ENCODE measurements at regions not wholly inside any gene's neighbourhood (a gene's known extent, or its start where the extent isn't known, plus 50 kb on each side); places are given as distances from the start of the nearest gene placed in this dataset.

DNA sequence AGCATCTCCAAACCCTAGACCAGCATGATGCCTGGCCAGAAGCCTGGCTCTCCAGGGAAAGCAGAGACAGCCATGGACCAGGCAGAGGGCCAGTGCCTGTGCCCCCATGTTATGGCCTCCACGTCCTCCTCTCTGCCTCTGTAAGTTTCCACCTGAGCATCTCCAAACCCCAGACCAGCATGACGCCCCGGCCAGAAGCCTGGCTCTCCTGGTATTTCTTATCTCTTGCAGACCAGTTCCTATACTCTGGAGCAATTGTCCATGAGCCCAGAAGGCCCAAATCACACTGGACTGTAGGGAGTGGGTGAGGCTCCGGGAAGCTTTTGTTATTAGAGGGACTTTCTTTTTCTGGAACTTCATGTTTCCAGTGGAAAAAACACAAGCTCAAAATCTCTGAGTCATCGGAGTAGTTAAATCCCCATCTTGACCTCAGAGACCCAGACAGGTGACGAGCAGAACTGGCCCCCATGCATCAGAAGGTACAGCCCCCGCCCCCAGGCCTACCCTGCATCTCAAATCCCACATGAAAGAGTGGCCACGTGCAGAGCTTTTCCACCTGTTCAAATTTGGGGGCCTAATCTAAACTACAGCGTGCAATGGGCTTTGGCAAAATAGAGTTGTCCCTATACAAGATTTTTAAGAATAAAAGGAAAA, 110.2 kb upstream of the FOXQ1 start:
- DNase-seq (ENCODE audit: low read depth in 2 of 2): no peak

GRCh38 chr6:1200409-1201101, 111.3 kb upstream of the FOXQ1 start:
- no peak for DNase-seq (ENCODE audit: low read depth in 2 of 2)

- DNase-seq (ENCODE audit: low read depth in 2 of 2): no peak
Observed at GRCh38 chr6:1200081-1200408, 111.9 kb upstream of the FOXQ1 start.

DNA sequence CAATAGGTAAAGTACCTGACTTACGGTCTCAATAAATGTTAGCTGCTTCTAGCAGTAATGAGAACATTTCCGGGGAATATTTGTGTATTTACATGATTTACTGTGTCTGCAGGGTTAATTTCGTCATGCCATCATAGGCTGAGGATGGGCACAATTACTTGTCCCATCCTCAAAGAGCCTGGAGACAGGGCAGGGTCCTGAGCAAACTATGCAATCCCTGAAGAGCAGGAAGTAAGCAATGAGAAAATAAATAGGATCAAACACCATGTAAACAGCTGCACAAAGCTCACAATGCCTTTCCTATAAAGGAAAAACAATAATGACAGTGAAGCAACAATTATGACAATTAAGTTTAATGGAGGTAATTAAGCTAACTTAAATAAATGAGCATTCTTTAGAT, 114.6 kb upstream of the FOXQ1 start:
- no peak for DNase-seq (ENCODE audit: low read depth in 2 of 2)

GRCh38 chr6:1191141-1191630, 120.7 kb upstream of the FOXQ1 start:
- no peak for DNase-seq (ENCODE audit: low read depth in 2 of 2)

GRCh38 chr6:1190366-1190765, 121.5 kb upstream of the FOXQ1 start:
- no peak for DNase-seq (ENCODE audit: low read depth in 2 of 2)

DNA sequence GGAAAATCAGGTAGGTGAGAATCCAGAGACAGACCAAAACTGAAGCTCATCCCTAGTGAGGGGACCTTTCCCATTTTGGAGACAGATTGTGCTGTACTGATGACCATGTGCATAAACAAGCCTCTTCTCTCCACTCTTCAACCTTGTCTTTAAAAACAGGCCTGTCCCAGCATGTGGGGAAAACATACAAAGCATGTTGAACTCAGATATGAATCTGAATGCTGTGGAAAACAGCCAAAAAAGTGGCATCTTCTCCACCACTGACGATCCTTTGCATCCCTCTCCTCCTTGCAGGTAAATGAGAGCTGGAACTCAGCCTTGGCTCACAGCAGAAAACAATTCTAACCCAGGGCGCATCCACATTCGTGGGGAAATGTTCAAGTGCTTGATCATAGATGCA, 123.7 kb upstream of the FOXQ1 start:
- DNase-seq (ENCODE audit: low read depth in 2 of 2): no peak

GRCh38 chr6:1187293-1188131, 124.4 kb upstream of the FOXQ1 start:
- no peak for DNase-seq (ENCODE audit: low read depth in 2 of 2)

DNA sequence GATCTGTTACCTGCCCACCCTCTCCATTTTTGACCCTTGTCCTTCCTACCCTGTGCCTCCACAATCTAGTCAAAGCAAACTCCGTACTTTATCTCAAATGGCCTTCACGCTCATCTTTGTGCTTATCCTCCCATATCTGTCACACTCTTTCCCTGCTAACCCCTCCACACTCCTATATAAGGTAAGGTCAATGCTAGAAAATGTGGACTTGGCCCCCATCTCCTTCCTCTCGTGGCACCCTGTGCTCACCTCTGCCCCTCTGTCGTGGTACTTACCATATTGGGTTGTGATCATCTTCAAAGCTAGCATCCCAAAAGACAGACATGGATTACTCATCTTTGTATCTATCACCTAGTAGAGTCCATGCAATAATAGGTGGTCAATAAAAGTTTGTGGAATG, 127.6 kb upstream of the FOXQ1 start:
- no peak for DNase-seq (ENCODE audit: low read depth in 2 of 2)

- DNase-seq (ENCODE audit: low read depth in 2 of 2): no peak
Observed at GRCh38 chr6:1182722-1183521, 129.0 kb upstream of the FOXQ1 start.

DNA sequence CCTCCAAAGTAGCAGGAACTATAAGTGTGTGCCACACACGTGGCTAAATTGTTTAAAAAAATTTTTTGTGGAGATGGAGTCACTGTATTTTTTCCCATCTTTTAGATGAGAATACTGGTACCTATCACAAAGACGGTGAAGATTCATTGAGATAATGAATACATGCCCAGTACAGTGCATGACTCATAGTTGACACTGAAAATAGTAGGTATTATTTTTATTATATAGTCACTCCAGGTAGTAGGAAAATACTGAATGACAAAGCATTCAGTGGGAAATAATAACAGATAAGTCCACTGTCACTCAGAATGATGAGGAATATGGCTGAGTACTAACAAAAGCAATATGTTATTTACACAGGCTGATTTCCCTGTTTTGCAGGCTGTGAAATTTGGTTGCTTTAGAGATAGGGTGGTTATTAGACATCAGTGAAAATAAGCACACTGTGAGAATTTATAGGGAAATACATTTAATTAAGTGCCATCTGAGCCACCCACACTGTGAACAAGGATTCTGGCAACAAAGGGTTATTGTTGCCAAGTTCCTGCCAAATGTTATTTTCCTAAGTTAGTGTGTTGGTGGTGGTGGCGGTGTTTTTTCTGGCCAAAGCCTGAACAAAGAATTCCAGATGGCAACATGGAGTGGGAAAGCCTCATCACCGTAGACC, 129.8 kb upstream of the FOXQ1 start:
- no peak for DNase-seq (ENCODE audit: low read depth in 2 of 2)

GRCh38 chr6:1179571-1180459, 132.1 kb upstream of the FOXQ1 start:
- DNase-seq (ENCODE audit: low read depth in 2 of 2): no peak

- DNase-seq (ENCODE audit: low read depth in 2 of 2): no peak
Observed at GRCh38 chr6:1178590-1178989, 133.3 kb upstream of the FOXQ1 start.

DNA sequence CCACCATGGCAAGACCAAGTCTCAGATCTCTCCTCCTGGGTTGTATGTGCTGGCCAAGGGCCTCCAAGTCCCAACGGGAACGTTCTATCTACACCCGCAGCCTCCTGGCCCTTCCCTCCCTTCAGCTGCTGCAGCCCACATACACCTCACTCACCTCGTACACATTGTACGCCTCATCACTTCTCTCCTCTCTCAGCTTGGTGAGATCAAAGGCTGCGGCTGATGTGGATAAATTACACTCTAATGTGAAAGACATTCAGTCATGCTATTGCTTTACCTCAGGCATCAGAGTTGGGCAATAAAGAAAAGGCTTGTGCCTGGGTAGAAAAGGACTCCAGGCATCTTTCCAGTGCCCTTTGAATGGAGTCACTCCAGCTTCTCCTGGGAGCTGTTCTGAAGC, 135.3 kb upstream of the FOXQ1 start:
- no peak for DNase-seq (ENCODE audit: low read depth in 2 of 2)

DNA sequence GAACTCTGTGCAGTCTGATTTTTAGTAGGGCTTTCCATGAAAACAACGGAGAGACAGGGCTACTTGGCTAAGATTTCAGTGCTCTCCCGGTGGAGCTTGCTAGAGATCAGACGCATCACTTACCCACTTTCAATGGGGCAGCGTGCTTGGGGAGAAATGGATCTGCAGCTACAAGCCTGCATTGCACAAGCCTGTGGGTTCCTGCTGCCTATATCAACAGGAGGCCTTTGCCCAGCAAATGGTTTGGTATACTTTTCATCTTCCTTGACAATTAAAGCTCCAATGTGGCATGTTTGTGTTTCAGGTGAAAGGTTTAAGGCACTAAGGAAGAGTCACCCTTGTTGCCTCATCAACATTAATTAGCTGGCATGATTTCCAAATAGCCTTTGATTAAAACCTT, 136.0 kb upstream of the FOXQ1 start:
- DNase-seq (ENCODE audit: low read depth in 2 of 2): no peak

- no peak for DNase-seq (ENCODE audit: low read depth in 2 of 2)
Observed at GRCh38 chr6:1170794-1171193, 141.1 kb upstream of the FOXQ1 start.

- no peak for DNase-seq (ENCODE audit: low read depth in 2 of 2)
Observed at GRCh38 chr6:1164600-1164999, 147.3 kb upstream of the FOXQ1 start.

GRCh38 chr6:1163501-1163900, 148.4 kb upstream of the FOXQ1 start:
- no peak for DNase-seq (ENCODE audit: low read depth in 2 of 2)

GRCh38 chr6:1162367-1163275, 149.3 kb upstream of the FOXQ1 start:
- DNase-seq (ENCODE audit: low read depth in 2 of 2): no peak
